HL-60 (cell line): ENCODE measurements at regions not wholly inside any gene's neighbourhood (a gene's known extent, or its start where the extent isn't known, plus 50 kb on each side); places are given as distances from the start of the nearest gene placed in this dataset.

Source experiments
- DNase-seq, 2 experiments: peaks; one replicate each; pipeline ENCODE4 v3.0.0-alpha.2; 2010 to 2020; ENCODE audit warnings: low read depth in 1 of 2, low spot score in 1 of 2
- H3K27ac ChIP-seq: fragments of 250-450 bp; sonication (Bioruptor Pico); replicated peaks from 2 replicates; pipeline ENCODE4 v1.5.1; 2020; ENCODE audit warnings: mild to moderate bottlenecking, moderate library complexity
- H3K27me3 ChIP-seq: fragments of 250-450 bp; sonication (Bioruptor Pico); 2 replicates; pipeline ENCODE4 v1.5.1; 2021; ENCODE audit warnings: mild to moderate bottlenecking, moderate library complexity; ENCODE audit not compliant: insufficient read depth, poor library complexity, severe bottlenecking
- H3K4me3 ChIP-seq: replicated peaks from 2 replicates; pipeline ENCODE4 v1.5.1; 2011; ENCODE audit warnings: mild to moderate bottlenecking, control low read depth, low read length; ENCODE audit not compliant: insufficient read depth
- CTCF ChIP-seq: IDR thresholded peaks from one replicate; pipeline ENCODE4 v1.5.1; 2011; ENCODE audit warnings: low read length, control low read depth, inconsistent platforms; ENCODE audit not compliant: insufficient read depth
- GABPA ChIP-seq: IDR thresholded peaks from 2 replicates; pipeline ENCODE4 v1.6.1; 2012; ENCODE audit warnings: low read depth
- POLR2AphosphoS5 ChIP-seq: IDR thresholded peaks from 2 replicates; pipeline ENCODE4 v1.6.1; 2012; ENCODE audit warnings: low read depth
- REST ChIP-seq: IDR thresholded peaks from 2 replicates; pipeline ENCODE4 v1.6.1; 2012; ENCODE audit warnings: low read depth; ENCODE audit not compliant: insufficient replicate concordance
- SPI1 ChIP-seq: IDR thresholded peaks from 2 replicates; pipeline ENCODE4 v1.6.1; 2012; ENCODE audit warnings: low read depth, mild to moderate bottlenecking, borderline replicate concordance

GRCh38 chr3:162390891-162391290 is 894.3 kb downstream of the OTOL1 start:
- H3K27me3 ChIP-seq, result no peaks in the 10 kb centered on the region
- no peak overlapping the region for H3K4me3 ChIP-seq
- no peak for TF ChIP-seq CTCF
- TF ChIP-seq POLR2AphosphoS5, result no peak
- no peak for TF ChIP-seq SPI1
- no peak for TF ChIP-seq GABPA
- no peak for TF ChIP-seq REST
- no peak for DNase-seq
- no peak overlapping the region for H3K27ac ChIP-seq

- no peaks in the 10 kb centered on the region for H3K27me3 ChIP-seq
- no peak overlapping the region for H3K4me3 ChIP-seq
- no peak overlapping the region for H3K27ac ChIP-seq
- TF ChIP-seq REST (no peak), CTCF (no peak), GABPA (no peak), SPI1 (no peak), POLR2AphosphoS5 (no peak)
- DNase-seq, result no peak
Measured at GRCh38 chr3:162391301-162391700, 894.7 kb downstream of the OTOL1 start.

GRCh38 chr3:162395496-162395895 is 898.9 kb downstream of the OTOL1 start:
- DNase-seq, result no peak
- no peak overlapping the region for H3K27ac ChIP-seq
- no peak overlapping the region for H3K4me3 ChIP-seq
- no peaks in the 10 kb centered on the region for H3K27me3 ChIP-seq
- no peak for TF ChIP-seq REST
- no peak for TF ChIP-seq GABPA
- no peak for TF ChIP-seq SPI1
- no peak for TF ChIP-seq POLR2AphosphoS5
- no peak for TF ChIP-seq CTCF
